ENCODE measurements at regions not wholly inside any gene's neighbourhood (a gene's known extent, or its start where the extent isn't known, plus 50 kb on each side); places are given as distances from the start of the nearest gene placed in this dataset.

- no peaks in the 10 kb centered on the region for H3K27me3 ChIP-seq (replicated peaks in 1 of 7)
These were observed 430.7 kb upstream of the DCN start for GRCh38 chr12:91613223-91613779.

GRCh38 chr12:91610561-91610960, 427.9 kb upstream of the DCN start:
- WGBS, 5 donors = 81 to 94% (median 89%) methylated on average over 3 of the region's 3 CpGs

More at GRCh38 chr12:91613223-91613779, 430.7 kb upstream of the DCN start:
- intact Hi-C loops (cut with DNase I; ENCODE audit: low total_unique reads) = no loop called here
- H3K4me1 ChIP-seq = no peaks in the 10 kb centered on the region
- DNase-seq = no peak
- H3K36me3 ChIP-seq = no peaks in the 10 kb centered on the region
- H3K9me3 ChIP-seq = no peaks in the 10 kb centered on the region
- no peak for TF ChIP-seq CTCF (IDR thresholded peaks at IDR 0.05 in 8 of 11, conservative IDR thresholded peaks at IDR 0.05 in 3 of 11)
- TF ChIP-seq POLR2AphosphoS5 (IDR thresholded peaks at IDR 0.05) = no peak
- no peak for TF ChIP-seq POLR2A (IDR thresholded peaks at IDR 0.05)
- H3K27ac ChIP-seq = no peak overlapping the region
- 75 to 86% (median 77%) methylated on average over 4 of the region's 4 CpGs for WGBS, 5 donors
- no peak overlapping the region for H3K4me3 ChIP-seq

GRCh38 chr12:91609283-91609682, 426.7 kb upstream of the DCN start:
- WGBS, 5 donors = 69 to 89% (median 83%) methylated on average over 1 of the region's 1 CpG
- Histone ChIP-seq H3K4me1 (no peaks in the 10 kb centered on the region), H3K4me3 (no peak overlapping the region), H3K27ac (no peak overlapping the region), H3K9me3 (no peaks in the 10 kb centered on the region), H3K36me3 (no peaks in the 10 kb centered on the region), H3K27me3 (replicated peaks in 1 of 7) (no peaks in the 10 kb centered on the region)
- TF ChIP-seq POLR2AphosphoS5 (IDR thresholded peaks at IDR 0.05) (no peak), CTCF (IDR thresholded peaks at IDR 0.05 in 8 of 11, conservative IDR thresholded peaks at IDR 0.05 in 3 of 11) (no peak), POLR2A (IDR thresholded peaks at IDR 0.05) (no peak)
- no peak for DNase-seq
- intact Hi-C loops (cut with DNase I; ENCODE audit: low total_unique reads) = no loop called here

More at GRCh38 chr12:91610561-91610960, 427.9 kb upstream of the DCN start:
- Histone ChIP-seq H3K4me3 (no peak overlapping the region), H3K4me1 (no peaks in the 10 kb centered on the region), H3K9me3 (no peaks in the 10 kb centered on the region), H3K27me3 (replicated peaks in 1 of 7) (no peaks in the 10 kb centered on the region), H3K27ac (no peak overlapping the region), H3K36me3 (no peaks in the 10 kb centered on the region)
- TF ChIP-seq POLR2A (IDR thresholded peaks at IDR 0.05) (no peak), CTCF (IDR thresholded peaks at IDR 0.05 in 8 of 11, conservative IDR thresholded peaks at IDR 0.05 in 3 of 11) (no peak), POLR2AphosphoS5 (IDR thresholded peaks at IDR 0.05) (no peak)
- intact Hi-C loops (cut with DNase I; ENCODE audit: low total_unique reads) = no loop called here
- DNase-seq = no peak

GRCh38 chr12:91608542-91608941, 425.9 kb upstream of the DCN start:
- no peak for DNase-seq
- TF ChIP-seq POLR2AphosphoS5 (IDR thresholded peaks at IDR 0.05) = no peak
- no peak for TF ChIP-seq CTCF (IDR thresholded peaks at IDR 0.05 in 8 of 11, conservative IDR thresholded peaks at IDR 0.05 in 3 of 11)
- TF ChIP-seq POLR2A (IDR thresholded peaks at IDR 0.05) = no peak
- intact Hi-C loops (cut with DNase I; ENCODE audit: low total_unique reads) = no loop called here
- Histone ChIP-seq H3K27ac (no peak overlapping the region), H3K4me1 (no peaks in the 10 kb centered on the region), H3K27me3 (replicated peaks in 1 of 7) (no peaks in the 10 kb centered on the region), H3K4me3 (no peak overlapping the region), H3K9me3 (no peaks in the 10 kb centered on the region), H3K36me3 (no peaks in the 10 kb centered on the region)
